Cardiac septum (tissue), 1 donor: ENCODE measurements at regions not wholly inside any gene's neighbourhood (a gene's known extent, or its start where the extent isn't known, plus 50 kb on each side); places are given as distances from the start of the nearest gene placed in this dataset.
"Not testable (repeated sequence)": the region's sequence is repeated elsewhere in the genome, so short reads cannot be mapped to it uniquely, and the experiment has no call there.

Experiments used
- DNase-seq: peaks from one replicate; pipeline ENCODE4 v3.0.0-alpha.2; 2020; ENCODE audit warnings: low spot score
- intact Hi-C: fragments of 100-400 bp; cut with DNase I; formaldehyde crosslinking; loops from one replicate; pipeline ENCODE4 v1.14.0; 2022
- donor health status: DM: no; HTN: no; CAD: no.

GRCh38 chr6:125354649-125355048, 52.9 kb upstream of the HDDC2 start:
- no peak for DNase-seq
- intact Hi-C loops: no loop called here

- DNase-seq: no peak
- intact Hi-C loops: no loop called here
Measured at GRCh38 chr6:125356884-125357283, 55.1 kb upstream of the HDDC2 start.

GRCh38 chr6:125357515-125358256, 55.9 kb upstream of the HDDC2 start:
- intact Hi-C loops: no loop called here
- DNase-seq: no peak

- DNase-seq: no peak
- intact Hi-C loops: no loop called here
Measured at GRCh38 chr6:125358898-125359297, 57.1 kb upstream of the HDDC2 start.

- DNase-seq: no peak
- intact Hi-C loops: loop anchor here (5.0 kb wide), 1 partner anchor 385 kb away; the partner anchor contains the start of gene HEY2
Measured at GRCh38 chr6:125361868-125362267, 60.1 kb upstream of the HDDC2 start.

GRCh38 chr6:125363039-125363823, 61.5 kb upstream of the HDDC2 start:
- peak; percentile 78 for DNase-seq
- intact Hi-C loops: loop anchor here (1.0 to 5.0 kb wide), 2 partner anchors 81 to 384 kb away; partner anchors contain the start of gene HEY2

- DNase-seq: no peak
- intact Hi-C loops: loop anchor here (1.0 to 5.0 kb wide), 2 partner anchors 81 to 384 kb away; partner anchors contain the start of gene HEY2
Measured at GRCh38 chr6:125363824-125364165, 62.0 kb upstream of the HDDC2 start.

GRCh38 chr6:125365230-125365629, 63.5 kb upstream of the HDDC2 start:
- intact Hi-C loops: no loop called here
- DNase-seq: no peak

GRCh38 chr6:125367036-125367782, 65.4 kb upstream of the HDDC2 start:
- no peak for DNase-seq
- intact Hi-C loops: no loop called here

- intact Hi-C loops: no loop called here
- no peak for DNase-seq
Measured at GRCh38 chr6:125370343-125370742, 68.6 kb upstream of the HDDC2 start.

- intact Hi-C loops: no loop called here
- no peak for DNase-seq
Measured at GRCh38 chr6:125375013-125375412, 73.2 kb upstream of the HDDC2 start.

- intact Hi-C loops: no loop called here
- DNase-seq: no peak
Measured at GRCh38 chr6:125375821-125376220, 74.1 kb upstream of the HDDC2 start.

GRCh38 chr6:125377621-125378020, 75.9 kb upstream of the HDDC2 start:
- intact Hi-C loops: no loop called here
- DNase-seq: no peak

GRCh38 chr6:125379174-125379573, 77.4 kb upstream of the HDDC2 start:
- intact Hi-C loops: no loop called here
- DNase-seq: no peak

- intact Hi-C loops: no loop called here
- DNase-seq: no peak
Measured at GRCh38 chr6:125380474-125380873, 78.7 kb upstream of the HDDC2 start.

- DNase-seq, intact Hi-C loops: not testable (repeated sequence)
Measured at GRCh38 chr6:125386337-125386736, 84.6 kb upstream of the HDDC2 start.

- intact Hi-C loops: no loop called here
Measured at GRCh38 chr6:125392682-125393081, 90.9 kb upstream of the HDDC2 start.

GRCh38 chr6:125393449-125393858, 91.7 kb upstream of the HDDC2 start:
- intact Hi-C loops: no loop called here
- DNase-seq: no peak

More at GRCh38 chr6:125392682-125393081, 90.9 kb upstream of the HDDC2 start:
- DNase-seq: no peak

GRCh38 chr6:125406741-125407140, 105.0 kb upstream of the HDDC2 start:
- intact Hi-C loops: no loop called here
- DNase-seq: no peak

GRCh38 chr6:125414507-125414906, 112.7 kb upstream of the HDDC2 start:
- intact Hi-C loops: no loop called here
- DNase-seq: no peak
